ENCODE measurements at regions not wholly inside any gene's neighbourhood (a gene's known extent, or its start where the extent isn't known, plus 50 kb on each side); places are given as distances from the start of the nearest gene placed in this dataset.

GRCh38 chr12:105569886-105570285 lies 239.4 kb downstream of the C12orf75 start:
- intact Hi-C loops (cut with DNase I, micrococcal nuclease), result loop anchor here in 1 of 2 donors (10.0 kb wide), 1 partner anchor 565 kb away; the partner anchor contains the start of gene NUAK1
- Histone ChIP-seq H3K9me3 (no peaks in the 10 kb centered on the region), H3K4me1 (ENCODE audit: low read depth) (no peaks in the 10 kb centered on the region), H3K36me3 (ENCODE audit: low read depth) (no peaks in the 10 kb centered on the region), H3K4me3 (no peak overlapping the region)
- ATAC-seq (no peak), DNase-seq (no peak)
- TF ChIP-seq, protein P1, sequence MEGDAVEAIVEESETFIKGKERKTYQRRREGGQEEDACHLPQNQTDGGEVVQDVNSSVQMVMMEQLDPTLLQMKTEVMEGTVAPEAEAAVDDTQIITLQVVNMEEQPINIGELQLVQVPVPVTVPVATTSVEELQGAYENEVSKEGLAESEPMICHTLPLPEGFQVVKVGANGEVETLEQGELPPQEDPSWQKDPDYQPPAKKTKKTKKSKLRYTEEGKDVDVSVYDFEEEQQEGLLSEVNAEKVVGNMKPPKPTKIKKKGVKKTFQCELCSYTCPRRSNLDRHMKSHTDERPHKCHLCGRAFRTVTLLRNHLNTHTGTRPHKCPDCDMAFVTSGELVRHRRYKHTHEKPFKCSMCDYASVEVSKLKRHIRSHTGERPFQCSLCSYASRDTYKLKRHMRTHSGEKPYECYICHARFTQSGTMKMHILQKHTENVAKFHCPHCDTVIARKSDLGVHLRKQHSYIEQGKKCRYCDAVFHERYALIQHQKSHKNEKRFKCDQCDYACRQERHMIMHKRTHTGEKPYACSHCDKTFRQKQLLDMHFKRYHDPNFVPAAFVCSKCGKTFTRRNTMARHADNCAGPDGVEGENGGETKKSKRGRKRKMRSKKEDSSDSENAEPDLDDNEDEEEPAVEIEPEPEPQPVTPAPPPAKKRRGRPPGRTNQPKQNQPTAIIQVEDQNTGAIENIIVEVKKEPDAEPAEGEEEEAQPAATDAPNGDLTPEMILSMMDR (IDR thresholded peaks at IDR 0.05), result no peak

GRCh38 chr12:105570944-105571343 lies 240.5 kb downstream of the C12orf75 start:
- H3K36me3 ChIP-seq (ENCODE audit: low read depth), result no peaks in the 10 kb centered on the region
- TF ChIP-seq, protein P1 (IDR thresholded peaks at IDR 0.05), result no peak
- H3K4me3 ChIP-seq, result no peak overlapping the region
- intact Hi-C loops (cut with DNase I, micrococcal nuclease), result no loop called here
- ATAC-seq (no peak), DNase-seq (no peak)
- H3K9me3 ChIP-seq, result no peaks in the 10 kb centered on the region
- no peaks in the 10 kb centered on the region for H3K4me1 ChIP-seq (ENCODE audit: low read depth)

- intact Hi-C loops (cut with DNase I, micrococcal nuclease), result no loop called here
- ATAC-seq (no peak), DNase-seq (no peak)
- no peaks in the 10 kb centered on the region for H3K36me3 ChIP-seq (ENCODE audit: low read depth)
- H3K4me1 ChIP-seq (ENCODE audit: low read depth), result no peaks in the 10 kb centered on the region
- H3K4me3 ChIP-seq, result no peak overlapping the region
- TF ChIP-seq, protein P1 (IDR thresholded peaks at IDR 0.05), result no peak
- H3K9me3 ChIP-seq, result no peaks in the 10 kb centered on the region
Observed at GRCh38 chr12:105573574-105573973, 243.1 kb downstream of the C12orf75 start.

GRCh38 chr12:105574056-105574715 lies 243.7 kb downstream of the C12orf75 start:
- no peaks in the 10 kb centered on the region for H3K4me1 ChIP-seq (ENCODE audit: low read depth)
- ATAC-seq (no peak), DNase-seq (no peak)
- intact Hi-C loops (cut with DNase I, micrococcal nuclease), result no loop called here
- TF ChIP-seq, protein P1 (IDR thresholded peaks at IDR 0.05), result no peak
- no peak overlapping the region for H3K4me3 ChIP-seq
- no peaks in the 10 kb centered on the region for H3K36me3 ChIP-seq (ENCODE audit: low read depth)
- H3K9me3 ChIP-seq, result no peaks in the 10 kb centered on the region

GRCh38 chr12:105575235-105575634 lies 244.7 kb downstream of the C12orf75 start:
- no peak overlapping the region for H3K4me3 ChIP-seq
- intact Hi-C loops (cut with DNase I, micrococcal nuclease), result no loop called here
- no peaks in the 10 kb centered on the region for H3K36me3 ChIP-seq (ENCODE audit: low read depth)
- H3K4me1 ChIP-seq (ENCODE audit: low read depth), result no peaks in the 10 kb centered on the region
- ATAC-seq (no peak), DNase-seq (no peak)
- TF ChIP-seq, protein P1 (IDR thresholded peaks at IDR 0.05), result no peak
- H3K9me3 ChIP-seq, result no peaks in the 10 kb centered on the region

GRCh38 chr12:105576261-105576660 lies 245.8 kb downstream of the C12orf75 start:
- intact Hi-C loops (cut with DNase I, micrococcal nuclease), result no loop called here
- no peak for ATAC-seq

More at GRCh38 chr12:105576261-105576660, 245.8 kb downstream of the C12orf75 start:
- Histone ChIP-seq H3K4me1 (ENCODE audit: low read depth) (no peaks in the 10 kb centered on the region), H3K4me3 (no peak overlapping the region), H3K9me3 (no peaks in the 10 kb centered on the region), H3K36me3 (ENCODE audit: low read depth) (no peaks in the 10 kb centered on the region)
- TF ChIP-seq, protein P1 (IDR thresholded peaks at IDR 0.05), result no peak
- no peak for DNase-seq

Data from mucosa of descending colon (tissue), 3 donors.